ENCODE measurements at regions not wholly inside any gene's neighbourhood (a gene's known extent, or its start where the extent isn't known, plus 50 kb on each side); places are given as distances from the start of the nearest gene placed in this dataset.
A peak's percentile ranks its signal among the peaks of the same experiment; 100 is the strongest.

GRCh38 chr2:157182204-157182709 lies 75.2 kb upstream of the GALNT5 start:
- TF ChIP-seq, protein P1, sequence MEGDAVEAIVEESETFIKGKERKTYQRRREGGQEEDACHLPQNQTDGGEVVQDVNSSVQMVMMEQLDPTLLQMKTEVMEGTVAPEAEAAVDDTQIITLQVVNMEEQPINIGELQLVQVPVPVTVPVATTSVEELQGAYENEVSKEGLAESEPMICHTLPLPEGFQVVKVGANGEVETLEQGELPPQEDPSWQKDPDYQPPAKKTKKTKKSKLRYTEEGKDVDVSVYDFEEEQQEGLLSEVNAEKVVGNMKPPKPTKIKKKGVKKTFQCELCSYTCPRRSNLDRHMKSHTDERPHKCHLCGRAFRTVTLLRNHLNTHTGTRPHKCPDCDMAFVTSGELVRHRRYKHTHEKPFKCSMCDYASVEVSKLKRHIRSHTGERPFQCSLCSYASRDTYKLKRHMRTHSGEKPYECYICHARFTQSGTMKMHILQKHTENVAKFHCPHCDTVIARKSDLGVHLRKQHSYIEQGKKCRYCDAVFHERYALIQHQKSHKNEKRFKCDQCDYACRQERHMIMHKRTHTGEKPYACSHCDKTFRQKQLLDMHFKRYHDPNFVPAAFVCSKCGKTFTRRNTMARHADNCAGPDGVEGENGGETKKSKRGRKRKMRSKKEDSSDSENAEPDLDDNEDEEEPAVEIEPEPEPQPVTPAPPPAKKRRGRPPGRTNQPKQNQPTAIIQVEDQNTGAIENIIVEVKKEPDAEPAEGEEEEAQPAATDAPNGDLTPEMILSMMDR (IDR thresholded peaks at IDR 0.05; ENCODE audit: low read depth, low read length, missing control alignments): no peak
- no peak overlapping the region for H3K4me3 ChIP-seq (replicated peaks; ENCODE audit: low read depth, low read length)
- no peak for DNase-seq (ENCODE audit: extremely low read depth, low read depth)

- peak; percentile 89 for DNase-seq (ENCODE audit: extremely low read depth, low read depth)
These were observed 74.6 kb upstream of the GALNT5 start for GRCh38 chr2:157182834-157183396.

GRCh38 chr2:157184161-157184895 lies 73.2 kb upstream of the GALNT5 start:
- H3K4me3 ChIP-seq (replicated peaks; ENCODE audit: low read depth, low read length): no peak overlapping the region
- DNase-seq (ENCODE audit: extremely low read depth, low read depth): no peak
- TF ChIP-seq, protein P1 (IDR thresholded peaks at IDR 0.05; ENCODE audit: low read depth, low read length, missing control alignments): no peak

More at GRCh38 chr2:157182834-157183396, 74.6 kb upstream of the GALNT5 start:
- TF ChIP-seq, protein P1 (IDR thresholded peaks at IDR 0.05; ENCODE audit: low read depth, low read length, missing control alignments): no peak
- no peak overlapping the region for H3K4me3 ChIP-seq (replicated peaks; ENCODE audit: low read depth, low read length)

DNA sequence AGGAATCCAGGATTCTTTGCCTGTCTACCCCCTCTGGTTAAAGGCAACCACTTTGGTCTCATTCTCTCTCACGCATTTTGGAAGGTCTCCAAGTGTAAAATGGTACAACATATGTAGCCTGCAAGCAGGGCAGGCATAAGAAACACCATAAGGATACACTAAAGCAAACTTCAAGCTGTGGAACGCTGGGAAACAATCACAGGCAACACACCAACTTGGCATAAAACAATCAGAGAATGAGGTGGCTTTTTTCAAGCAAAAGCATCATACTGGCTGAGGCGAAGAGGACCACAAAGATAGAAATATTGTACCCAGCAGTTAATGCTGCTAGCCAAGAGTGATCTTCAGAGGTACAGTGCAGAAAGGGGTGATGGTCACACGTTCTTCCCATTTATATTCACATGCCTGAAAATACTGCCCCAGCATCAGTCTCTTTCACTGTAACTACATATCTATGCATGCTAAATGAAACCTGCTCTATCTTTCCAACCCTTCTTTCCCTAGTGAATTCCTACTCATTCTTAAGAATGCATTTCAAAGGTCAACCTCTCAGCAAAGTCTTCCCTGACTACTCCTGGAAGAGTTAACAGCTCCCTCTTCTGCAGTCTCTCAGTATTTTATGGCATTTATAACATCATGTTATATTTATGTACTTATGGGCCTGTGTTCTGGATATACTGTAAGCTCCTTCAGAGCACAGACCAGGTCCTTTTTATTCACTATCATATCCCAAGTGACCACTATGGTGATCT lies 71.9 kb upstream of the GALNT5 start:
- TF ChIP-seq, protein P1 (IDR thresholded peaks at IDR 0.05; ENCODE audit: low read depth, low read length, missing control alignments): no peak
- no peak for DNase-seq (ENCODE audit: extremely low read depth, low read depth)
- no peak overlapping the region for H3K4me3 ChIP-seq (replicated peaks; ENCODE audit: low read depth, low read length)

- no peak overlapping the region for H3K4me3 ChIP-seq (replicated peaks; ENCODE audit: low read depth, low read length)
- no peak for DNase-seq (ENCODE audit: extremely low read depth, low read depth)
- TF ChIP-seq, protein P1 (IDR thresholded peaks at IDR 0.05; ENCODE audit: low read depth, low read length, missing control alignments): no peak
These were observed 67.4 kb upstream of the GALNT5 start for GRCh38 chr2:157190151-157190550.

DNA sequence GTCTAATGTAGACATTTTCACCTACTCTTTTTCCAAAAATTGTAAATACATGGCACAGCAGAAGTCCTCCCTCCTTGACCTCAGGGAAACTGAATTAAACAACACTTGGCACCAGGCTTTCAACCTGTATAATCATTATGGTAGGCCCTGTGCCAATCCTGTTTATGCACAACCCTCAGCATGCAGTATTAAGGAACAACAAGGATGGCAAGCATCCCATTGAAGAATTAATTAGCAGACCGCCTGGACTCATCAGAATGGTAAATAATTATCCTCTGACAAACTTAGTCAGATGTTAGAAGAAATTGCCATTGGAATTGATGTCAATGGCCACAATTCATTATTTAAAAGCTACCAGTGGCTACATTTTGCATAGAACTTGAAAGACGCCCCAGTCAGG lies 66.3 kb upstream of the GALNT5 start:
- DNase-seq (ENCODE audit: extremely low read depth, low read depth): no peak
- TF ChIP-seq, protein P1 (IDR thresholded peaks at IDR 0.05; ENCODE audit: low read depth, low read length, missing control alignments): no peak

More for the DNA sequence above, 66.3 kb upstream of the GALNT5 start:
- H3K4me3 ChIP-seq (replicated peaks; ENCODE audit: low read depth, low read length): no peak overlapping the region

Measured in HFF-Myc (cell line).